CD4-positive, alpha-beta T cell treated with Interleukin-6 for 4 hours (primary cell): ENCODE measurements at regions not wholly inside any gene's neighbourhood (a gene's known extent, or its start where the extent isn't known, plus 50 kb on each side); places are given as distances from the start of the nearest gene placed in this dataset.

Source experiments
- DNase-seq: peaks from one replicate; pipeline ENCODE4 v3.0.0-alpha.2; 2020; ENCODE audit warnings: mixed read lengths

GRCh38 chr1:2890221-2890850, 88.8 kb upstream of the TTC34 start:
- DNase-seq = no peak

- no peak for DNase-seq
These were observed 90.5 kb upstream of the TTC34 start for GRCh38 chr1:2891923-2892448.

DNA sequence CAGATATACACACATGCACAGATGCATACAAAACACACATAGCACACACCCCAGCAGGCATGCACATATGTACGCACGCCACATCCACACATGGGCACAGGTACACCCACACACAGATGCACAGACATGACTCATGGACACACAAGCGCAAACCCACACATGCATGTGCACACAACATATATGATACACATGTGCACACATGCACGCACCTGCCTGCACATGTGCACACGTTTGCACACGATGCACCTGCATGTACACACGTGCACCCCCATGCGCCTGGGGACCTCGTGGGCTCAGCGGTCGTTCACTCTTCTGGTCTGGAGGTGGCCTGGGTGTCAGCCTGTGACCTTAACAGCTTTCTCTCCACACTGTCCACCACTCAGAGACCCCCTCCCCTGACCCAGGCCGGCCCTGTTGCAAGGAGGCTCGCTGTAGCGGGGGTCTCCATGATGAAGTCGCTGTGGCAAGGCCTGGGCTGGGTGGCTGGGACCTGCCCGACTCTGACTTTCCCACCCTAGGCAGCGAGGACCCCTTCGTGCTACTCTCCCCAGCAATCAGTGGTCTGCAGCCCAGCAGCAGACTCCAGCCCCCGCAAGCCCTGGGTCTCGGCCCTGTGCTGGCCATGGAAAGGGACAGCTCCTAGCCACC, 92.1 kb upstream of the TTC34 start:
- DNase-seq = no peak

GRCh38 chr1:2894381-2895041, 93.0 kb upstream of the TTC34 start:
- DNase-seq = peak; percentile 70

DNA sequence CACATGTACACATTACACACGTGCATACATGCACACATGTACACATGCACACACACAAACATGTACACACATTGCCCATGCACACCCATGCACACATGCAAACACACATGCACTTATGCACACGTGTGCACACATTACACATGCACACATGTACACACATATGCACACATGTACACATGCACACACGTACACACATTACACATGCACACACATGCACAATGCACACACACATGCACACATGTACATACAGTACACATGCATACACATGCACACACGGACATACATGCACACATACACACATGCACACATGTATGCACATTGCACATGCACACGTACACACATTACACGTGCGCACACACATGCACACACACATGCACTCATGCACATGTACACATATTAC, 95.3 kb upstream of the TTC34 start:
- no peak for DNase-seq

DNA sequence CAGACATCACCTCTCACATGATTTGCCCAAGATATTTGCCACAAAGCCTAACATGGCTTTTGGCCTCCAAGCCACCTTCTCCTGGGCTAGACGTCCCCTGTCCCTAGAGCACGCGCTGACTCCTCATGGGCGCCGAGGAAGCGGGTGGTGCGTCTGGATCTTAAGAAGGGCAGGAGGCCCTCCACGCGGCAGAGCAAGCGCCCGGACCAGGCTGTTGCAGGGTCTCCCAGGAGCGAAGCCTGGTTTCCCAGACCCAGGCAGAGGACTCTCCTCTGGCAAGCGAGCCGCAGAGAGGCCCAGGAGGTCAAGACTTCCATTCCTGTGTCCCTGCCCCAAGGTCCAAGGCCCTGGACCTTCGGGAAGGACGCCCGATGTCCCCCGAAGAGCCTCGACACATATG, 101.7 kb upstream of the TTC34 start:
- no peak for DNase-seq

DNA sequence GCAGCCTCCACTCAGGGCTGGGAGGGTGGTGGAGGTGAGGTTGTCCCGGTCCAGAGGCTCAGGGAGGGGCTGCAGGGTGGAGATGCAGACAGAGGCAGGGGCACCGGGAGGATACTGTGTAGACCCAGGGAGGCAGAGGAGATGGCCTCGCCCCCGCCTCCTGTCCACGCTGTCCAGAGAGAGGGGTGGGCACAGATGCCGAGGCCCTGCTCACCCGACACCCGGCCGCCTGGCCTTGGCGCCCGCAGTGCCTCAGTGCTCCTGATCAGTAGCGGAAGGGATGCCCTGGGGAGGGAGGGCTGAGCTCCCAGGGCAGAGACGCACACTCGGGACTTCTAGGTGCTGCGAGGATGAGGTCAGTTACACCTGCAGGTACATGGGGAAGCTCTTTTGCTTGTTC, 102.7 kb upstream of the TTC34 start:
- DNase-seq = no peak

DNA sequence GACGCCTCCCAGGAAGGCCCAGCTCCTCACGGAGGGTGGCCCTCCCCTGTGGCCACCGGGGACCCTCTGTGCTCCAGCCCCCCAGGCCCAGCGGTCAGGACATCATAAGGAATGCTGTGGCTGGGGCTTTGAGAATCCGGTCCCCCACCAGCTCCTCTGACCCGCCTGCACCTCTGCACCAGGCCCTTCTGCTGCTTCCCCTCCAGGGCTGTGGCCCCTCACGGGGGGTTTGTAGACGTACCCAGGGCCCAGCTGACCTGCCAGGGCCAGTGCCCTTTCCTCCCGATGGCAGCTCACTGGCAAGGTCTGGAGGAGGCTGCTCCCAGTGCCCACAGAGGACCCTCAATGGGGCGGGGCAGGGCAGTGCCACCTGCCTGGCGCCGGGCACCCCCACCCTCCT, 103.9 kb upstream of the TTC34 start:
- no peak for DNase-seq

GRCh38 chr1:2906085-2906484, 104.6 kb upstream of the TTC34 start:
- DNase-seq = no peak

DNA sequence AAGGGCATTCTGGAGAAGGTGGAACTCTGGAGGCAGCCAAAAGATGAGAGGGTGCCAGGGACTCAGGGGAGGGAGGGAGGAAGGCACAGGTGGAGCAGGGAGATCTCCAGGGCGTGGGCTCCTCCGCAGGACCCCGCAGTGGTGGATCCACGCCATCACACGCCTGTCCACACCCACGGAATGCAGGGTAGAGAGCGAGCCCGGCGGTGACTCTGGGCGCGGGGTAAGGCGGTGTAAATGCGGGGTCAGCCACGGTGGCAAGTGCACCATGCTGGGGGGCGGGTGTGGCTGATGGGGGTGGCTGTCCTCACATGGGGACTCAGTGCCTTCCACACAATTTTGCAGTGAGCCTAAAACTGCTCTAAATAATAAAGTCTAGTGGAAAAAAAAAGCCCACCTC, 105.1 kb upstream of the TTC34 start:
- no peak for DNase-seq

- DNase-seq = no peak
These were observed 105.6 kb upstream of the TTC34 start for GRCh38 chr1:2907051-2907450.

GRCh38 chr1:2908081-2908480, 106.6 kb upstream of the TTC34 start:
- DNase-seq = no peak

GRCh38 chr1:2908561-2908960, 107.1 kb upstream of the TTC34 start:
- DNase-seq = no peak

- no peak for DNase-seq
These were observed 108.3 kb upstream of the TTC34 start for GRCh38 chr1:2909797-2910196.

GRCh38 chr1:2910211-2910610, 108.7 kb upstream of the TTC34 start:
- DNase-seq = no peak

DNA sequence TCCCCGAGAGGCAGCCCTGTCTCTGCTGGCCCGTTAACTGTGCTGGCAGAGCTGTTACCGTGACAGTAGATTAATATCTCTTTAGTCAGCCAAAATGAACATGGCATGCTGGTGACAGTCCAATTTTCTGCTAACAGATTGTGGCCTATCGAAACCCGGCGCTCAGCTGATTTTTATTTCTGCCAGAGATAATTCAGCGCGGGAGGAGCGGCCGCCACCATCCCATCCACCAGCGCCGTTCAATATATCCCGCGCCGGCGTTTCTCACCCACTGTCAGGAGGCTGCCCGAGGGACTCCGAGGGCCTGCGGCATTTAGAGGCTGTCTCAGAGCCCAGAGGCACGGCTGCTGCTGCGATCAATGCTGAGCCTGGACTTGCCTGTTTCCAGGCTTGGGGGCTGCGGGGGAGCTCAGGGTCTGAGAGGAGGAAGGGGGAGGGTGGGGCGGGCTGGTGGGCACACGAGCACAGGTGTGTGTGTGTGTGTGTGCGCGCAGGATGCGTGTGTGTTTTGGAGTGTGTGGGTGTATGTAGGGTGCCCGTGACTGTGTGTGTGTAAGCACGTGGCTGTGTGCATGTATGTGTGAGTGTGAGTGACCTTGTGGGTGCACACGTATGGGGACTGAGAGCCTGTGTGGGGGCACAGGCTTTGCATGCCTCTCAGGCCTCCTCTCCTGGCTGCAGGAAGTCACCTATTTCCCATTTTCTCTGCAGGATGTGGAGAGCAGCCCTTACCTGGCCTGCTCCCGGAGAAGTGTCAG, 109.7 kb upstream of the ACTRT2 start:
- DNase-seq = no peak

DNA sequence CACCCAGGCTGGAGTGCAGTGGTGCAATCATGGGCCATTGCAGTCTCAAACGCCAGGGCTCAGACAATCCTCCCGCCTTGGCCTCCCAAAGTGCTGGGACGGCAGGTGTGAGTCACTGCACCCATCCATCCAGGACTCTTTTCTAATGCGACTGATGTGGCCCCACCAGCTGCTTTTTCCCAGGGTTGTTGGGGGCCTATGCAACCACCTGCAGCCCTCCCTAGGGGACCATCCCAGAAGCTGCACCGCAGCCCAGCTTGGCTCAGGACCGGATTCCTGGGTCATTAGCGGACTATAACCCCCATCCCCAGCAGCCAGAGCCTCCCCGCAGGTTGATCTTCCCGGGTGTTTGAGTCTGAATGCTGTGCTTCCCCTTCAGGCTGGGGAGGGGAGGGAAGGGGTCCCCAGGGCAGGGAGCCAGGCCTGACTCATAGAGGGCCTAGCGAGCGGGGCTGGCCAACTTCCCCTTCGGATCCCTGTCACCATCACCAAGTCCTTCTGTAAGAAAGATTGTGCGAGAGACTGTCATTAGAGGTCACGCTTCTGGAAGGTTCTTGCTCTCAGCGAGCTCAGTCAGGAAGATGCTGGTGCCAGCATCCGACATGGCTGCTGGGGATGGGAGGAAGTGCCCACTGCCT, 108.7 kb upstream of the ACTRT2 start:
- no peak for DNase-seq

GRCh38 chr1:2913091-2913490, 108.2 kb upstream of the ACTRT2 start:
- no peak for DNase-seq

DNA sequence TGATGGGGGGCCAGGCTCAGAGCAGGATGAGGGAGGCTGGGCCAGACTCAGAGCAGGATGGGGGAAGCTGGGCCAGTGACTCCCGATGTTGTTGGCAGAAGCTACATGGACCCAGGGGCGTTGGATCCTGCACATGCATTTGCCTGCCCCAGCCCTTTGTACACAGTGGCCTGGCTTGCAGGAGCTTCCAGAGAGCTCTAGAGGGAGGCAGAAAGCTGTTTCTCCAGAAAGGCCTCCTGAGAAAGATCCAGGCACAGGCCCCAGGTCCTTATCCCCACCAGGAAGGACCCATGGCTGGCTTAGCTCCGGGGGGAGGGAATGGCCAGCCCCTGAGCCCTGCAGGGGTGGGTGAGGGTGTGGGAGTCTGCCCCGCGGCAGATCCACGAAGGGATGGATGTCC, 106.6 kb upstream of the ACTRT2 start:
- DNase-seq = no peak

DNA sequence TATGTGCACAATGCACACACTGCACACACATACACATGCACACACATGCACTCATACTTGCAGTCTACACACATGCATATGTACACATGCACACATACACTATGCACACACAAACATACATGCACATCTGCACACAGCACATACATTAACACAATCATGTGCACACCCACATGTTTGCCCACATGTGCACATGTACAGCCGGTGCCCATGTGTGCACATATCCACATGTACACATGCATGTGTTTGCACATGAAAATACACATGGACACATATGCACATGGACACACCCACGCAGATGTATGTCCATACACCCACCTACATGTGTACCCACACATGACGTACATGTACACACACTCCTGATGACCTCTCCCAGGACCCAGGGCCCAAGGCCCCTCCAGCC, 105.1 kb upstream of the ACTRT2 start:
- DNase-seq = no peak

DNA sequence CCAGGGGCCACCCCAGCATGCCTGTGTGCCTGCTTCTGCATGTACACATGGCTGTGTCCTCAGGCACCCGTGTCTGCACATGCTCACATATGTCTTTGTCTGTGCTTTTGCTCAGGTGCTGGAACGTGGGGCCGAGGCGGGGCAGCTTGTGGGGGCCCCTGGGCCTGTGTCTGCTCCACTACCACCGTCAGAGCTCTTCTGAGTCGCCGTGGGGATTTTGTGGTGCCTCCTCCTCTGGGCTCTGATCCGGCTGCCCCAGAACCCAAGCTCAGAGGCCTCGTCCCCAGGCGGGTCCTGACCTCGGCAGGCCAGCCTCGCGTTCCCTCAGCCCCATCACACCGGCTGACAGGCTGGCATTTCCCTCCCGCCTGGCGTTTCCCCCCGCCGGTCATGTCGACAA, 104.6 kb upstream of the ACTRT2 start:
- DNase-seq = no peak

DNA sequence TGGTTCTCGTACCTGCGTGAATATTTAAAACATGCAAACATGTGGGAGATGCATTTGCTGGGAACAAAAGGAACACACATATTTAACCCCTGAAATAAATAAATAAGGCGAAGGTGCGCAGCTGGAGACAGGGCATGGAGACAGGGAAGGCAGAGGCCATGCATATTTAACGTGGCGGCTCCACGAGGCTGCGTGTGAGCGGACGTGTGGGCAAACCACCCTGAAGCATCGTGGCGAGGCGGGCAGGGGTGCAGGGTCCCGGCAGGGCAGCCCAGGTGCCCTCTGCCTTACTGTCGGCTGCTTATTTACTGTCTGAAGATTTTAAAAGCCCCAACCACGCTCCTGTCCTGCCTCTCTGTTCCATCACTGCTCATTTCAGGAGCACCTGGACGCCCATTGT, 104.0 kb upstream of the ACTRT2 start:
- no peak for DNase-seq

DNA sequence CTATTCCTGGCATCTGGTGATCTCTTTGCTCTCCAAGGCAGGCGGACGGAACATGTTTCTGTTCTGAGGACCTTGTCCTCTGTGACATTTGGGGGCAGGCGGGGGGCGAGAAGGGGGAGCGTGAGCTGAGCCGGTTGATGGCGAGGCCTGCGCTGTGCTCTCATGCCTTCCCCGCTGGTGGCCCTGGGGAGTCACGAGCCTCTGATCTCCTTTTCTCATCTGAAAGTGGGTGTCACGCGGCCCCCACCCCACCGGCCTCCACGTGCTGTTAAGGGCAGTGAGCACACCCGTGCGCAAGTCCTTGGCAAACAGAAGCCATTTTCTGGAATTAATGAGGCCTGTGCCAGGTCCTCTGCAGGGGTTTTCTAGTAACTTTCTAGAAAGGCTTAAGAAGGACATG, 102.8 kb upstream of the ACTRT2 start:
- no peak for DNase-seq
